ENCODE measurements at regions not wholly inside any gene's neighbourhood (a gene's known extent, or its start where the extent isn't known, plus 50 kb on each side); places are given as distances from the start of the nearest gene placed in this dataset.
A peak's percentile ranks its signal among the peaks of the same experiment; 100 is the strongest.

GRCh38 chr6:149212892-149213801, 104.4 kb upstream of the TAB2 start:
- in situ Hi-C loops (cut with HindIII; ENCODE audit: low pct_unique_long_range_greater_than_20kb, low sequenced_read_pairs) = no loop called here
- DNase-seq (ENCODE audit: low read depth in 1 of 2, low spot score in 1 of 2) = no peak
- no peak for TF ChIP-seq JUND (IDR thresholded peaks at IDR 0.05; ENCODE audit: low read depth)

- no peak for DNase-seq (ENCODE audit: low read depth in 1 of 2, low spot score in 1 of 2)
- TF ChIP-seq JUND (IDR thresholded peaks at IDR 0.05; ENCODE audit: low read depth) = no peak
- in situ Hi-C loops (cut with HindIII; ENCODE audit: low pct_unique_long_range_greater_than_20kb, low sequenced_read_pairs) = no loop called here
Measured at GRCh38 chr6:149213829-149214228, 103.7 kb upstream of the TAB2 start.

- no peak for DNase-seq (ENCODE audit: low read depth in 1 of 2, low spot score in 1 of 2)
- in situ Hi-C loops (cut with HindIII; ENCODE audit: low pct_unique_long_range_greater_than_20kb, low sequenced_read_pairs) = no loop called here
- TF ChIP-seq JUND (IDR thresholded peaks at IDR 0.05; ENCODE audit: low read depth) = no peak
Measured at GRCh38 chr6:149216459-149216858, 101.1 kb upstream of the TAB2 start.

- in situ Hi-C loops (cut with HindIII; ENCODE audit: low pct_unique_long_range_greater_than_20kb, low sequenced_read_pairs) = no loop called here
Measured at GRCh38 chr6:149217466-149217888, 100.0 kb upstream of the TAB2 start.

GRCh38 chr6:149218471-149218870, 99.0 kb upstream of the TAB2 start:
- no peak for DNase-seq (ENCODE audit: low read depth in 1 of 2, low spot score in 1 of 2)
- in situ Hi-C loops (cut with HindIII; ENCODE audit: low pct_unique_long_range_greater_than_20kb, low sequenced_read_pairs) = no loop called here
- no peak for TF ChIP-seq JUND (IDR thresholded peaks at IDR 0.05; ENCODE audit: low read depth)

More at GRCh38 chr6:149217466-149217888, 100.0 kb upstream of the TAB2 start:
- DNase-seq (ENCODE audit: low read depth in 1 of 2, low spot score in 1 of 2) = peak in 1 of 2 experiments; percentile 5
- TF ChIP-seq JUND (IDR thresholded peaks at IDR 0.05; ENCODE audit: low read depth) = no peak

- TF ChIP-seq JUND (IDR thresholded peaks at IDR 0.05; ENCODE audit: low read depth) = no peak
- in situ Hi-C loops (cut with HindIII; ENCODE audit: low pct_unique_long_range_greater_than_20kb, low sequenced_read_pairs) = no loop called here
- DNase-seq (ENCODE audit: low read depth in 1 of 2, low spot score in 1 of 2) = no peak
Measured at GRCh38 chr6:149218915-149219314, 98.6 kb upstream of the TAB2 start.

- TF ChIP-seq JUND (IDR thresholded peaks at IDR 0.05; ENCODE audit: low read depth) = no peak
- no peak for DNase-seq (ENCODE audit: low read depth in 1 of 2, low spot score in 1 of 2)
- in situ Hi-C loops (cut with HindIII; ENCODE audit: low pct_unique_long_range_greater_than_20kb, low sequenced_read_pairs) = no loop called here
Measured at GRCh38 chr6:149220882-149221773, 96.4 kb upstream of the TAB2 start.

GRCh38 chr6:149221774-149222070, 95.8 kb upstream of the TAB2 start:
- no peak for DNase-seq (ENCODE audit: low read depth in 1 of 2, low spot score in 1 of 2)
- no peak for TF ChIP-seq JUND (IDR thresholded peaks at IDR 0.05; ENCODE audit: low read depth)
- in situ Hi-C loops (cut with HindIII; ENCODE audit: low pct_unique_long_range_greater_than_20kb, low sequenced_read_pairs) = no loop called here

GRCh38 chr6:149223120-149223903, 94.2 kb upstream of the TAB2 start:
- DNase-seq (ENCODE audit: low read depth in 1 of 2, low spot score in 1 of 2) = no peak
- TF ChIP-seq JUND (IDR thresholded peaks at IDR 0.05; ENCODE audit: low read depth) = no peak
- in situ Hi-C loops (cut with HindIII; ENCODE audit: low pct_unique_long_range_greater_than_20kb, low sequenced_read_pairs) = no loop called here

GRCh38 chr6:149223904-149224351, 93.6 kb upstream of the TAB2 start:
- in situ Hi-C loops (cut with HindIII; ENCODE audit: low pct_unique_long_range_greater_than_20kb, low sequenced_read_pairs) = no loop called here
- TF ChIP-seq JUND (IDR thresholded peaks at IDR 0.05; ENCODE audit: low read depth) = no peak
- DNase-seq (ENCODE audit: low read depth in 1 of 2, low spot score in 1 of 2) = no peak

- no peak for TF ChIP-seq JUND (IDR thresholded peaks at IDR 0.05; ENCODE audit: low read depth)
- peak in 1 of 2 experiments; percentile 6 for DNase-seq (ENCODE audit: low read depth in 1 of 2, low spot score in 1 of 2)
- in situ Hi-C loops (cut with HindIII; ENCODE audit: low pct_unique_long_range_greater_than_20kb, low sequenced_read_pairs) = no loop called here
Measured at GRCh38 chr6:149224399-149224798, 93.1 kb upstream of the TAB2 start.

- DNase-seq (ENCODE audit: low read depth in 1 of 2, low spot score in 1 of 2) = no peak
- in situ Hi-C loops (cut with HindIII; ENCODE audit: low pct_unique_long_range_greater_than_20kb, low sequenced_read_pairs) = no loop called here
- TF ChIP-seq JUND (IDR thresholded peaks at IDR 0.05; ENCODE audit: low read depth) = no peak
Measured at GRCh38 chr6:149225370-149225769, 92.1 kb upstream of the TAB2 start.
